ENCODE measurements at regions not wholly inside any gene's neighbourhood (a gene's known extent, or its start where the extent isn't known, plus 50 kb on each side); places are given as distances from the start of the nearest gene placed in this dataset.
A peak's percentile ranks its signal among the peaks of the same experiment; 100 is the strongest.

DNA sequence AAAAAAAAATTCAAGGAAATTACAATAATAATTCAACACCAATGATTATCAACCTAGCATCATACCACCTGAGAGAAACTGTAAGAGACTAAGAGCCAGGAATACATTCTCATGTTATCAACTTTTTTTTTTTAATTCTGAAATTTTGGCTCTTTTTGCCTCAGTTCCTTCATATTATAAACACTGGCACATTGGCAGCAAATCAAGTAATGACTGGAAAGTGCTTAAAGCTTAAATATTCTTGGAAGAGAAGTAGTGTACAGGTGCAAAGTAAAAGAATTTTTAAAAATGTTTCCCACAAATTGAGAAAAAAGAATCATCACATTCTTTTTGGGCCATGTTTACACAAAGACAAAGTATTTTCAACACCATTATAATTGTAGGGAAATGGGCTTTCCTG lies 296.9 kb upstream of the SOX5 start:
- H3K27ac Mint-ChIP-seq (ENCODE audit: unreplicated experiment) = peak overlapping the region; percentile 91
- H3K4me3 Mint-ChIP-seq = no peak overlapping the region
- no peak for DNase-seq (ENCODE audit: low read depth, low spot score)
- TF ChIP-seq, protein P1, sequence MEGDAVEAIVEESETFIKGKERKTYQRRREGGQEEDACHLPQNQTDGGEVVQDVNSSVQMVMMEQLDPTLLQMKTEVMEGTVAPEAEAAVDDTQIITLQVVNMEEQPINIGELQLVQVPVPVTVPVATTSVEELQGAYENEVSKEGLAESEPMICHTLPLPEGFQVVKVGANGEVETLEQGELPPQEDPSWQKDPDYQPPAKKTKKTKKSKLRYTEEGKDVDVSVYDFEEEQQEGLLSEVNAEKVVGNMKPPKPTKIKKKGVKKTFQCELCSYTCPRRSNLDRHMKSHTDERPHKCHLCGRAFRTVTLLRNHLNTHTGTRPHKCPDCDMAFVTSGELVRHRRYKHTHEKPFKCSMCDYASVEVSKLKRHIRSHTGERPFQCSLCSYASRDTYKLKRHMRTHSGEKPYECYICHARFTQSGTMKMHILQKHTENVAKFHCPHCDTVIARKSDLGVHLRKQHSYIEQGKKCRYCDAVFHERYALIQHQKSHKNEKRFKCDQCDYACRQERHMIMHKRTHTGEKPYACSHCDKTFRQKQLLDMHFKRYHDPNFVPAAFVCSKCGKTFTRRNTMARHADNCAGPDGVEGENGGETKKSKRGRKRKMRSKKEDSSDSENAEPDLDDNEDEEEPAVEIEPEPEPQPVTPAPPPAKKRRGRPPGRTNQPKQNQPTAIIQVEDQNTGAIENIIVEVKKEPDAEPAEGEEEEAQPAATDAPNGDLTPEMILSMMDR (conservative IDR thresholded peaks at IDR 0.05) = no peak
- no peaks in the 10 kb centered on the region for H3K27me3 Mint-ChIP-seq (ENCODE audit: low read depth)
- H3K4me1 Mint-ChIP-seq = peaks cover 59% of the 10 kb centered on the region
- H3K36me3 Mint-ChIP-seq (ENCODE audit: low read depth) = peaks cover 6% of the 10 kb centered on the region
- peaks cover 8% of the 10 kb centered on the region for H3K9me3 Mint-ChIP-seq

DNA sequence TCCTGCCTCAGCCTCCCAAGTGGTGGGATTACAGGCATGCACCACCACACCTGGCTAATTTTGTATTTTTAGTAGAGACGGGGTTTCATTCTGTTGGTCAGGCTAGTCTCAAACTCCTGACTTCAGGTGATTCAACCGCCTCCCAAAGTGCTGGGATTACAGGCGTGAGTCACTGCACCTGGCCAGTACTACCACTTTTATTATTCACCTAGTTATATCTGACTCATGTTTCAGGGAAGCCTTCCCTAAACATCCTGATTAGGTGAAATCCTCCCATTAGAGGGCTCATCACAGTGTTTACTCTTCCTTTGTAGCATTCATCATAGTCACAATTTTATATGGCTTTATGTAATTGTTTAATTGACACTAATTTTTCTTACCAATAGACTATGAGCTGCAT lies 295.3 kb upstream of the SOX5 start:
- H3K4me3 Mint-ChIP-seq = no peak overlapping the region

DNA sequence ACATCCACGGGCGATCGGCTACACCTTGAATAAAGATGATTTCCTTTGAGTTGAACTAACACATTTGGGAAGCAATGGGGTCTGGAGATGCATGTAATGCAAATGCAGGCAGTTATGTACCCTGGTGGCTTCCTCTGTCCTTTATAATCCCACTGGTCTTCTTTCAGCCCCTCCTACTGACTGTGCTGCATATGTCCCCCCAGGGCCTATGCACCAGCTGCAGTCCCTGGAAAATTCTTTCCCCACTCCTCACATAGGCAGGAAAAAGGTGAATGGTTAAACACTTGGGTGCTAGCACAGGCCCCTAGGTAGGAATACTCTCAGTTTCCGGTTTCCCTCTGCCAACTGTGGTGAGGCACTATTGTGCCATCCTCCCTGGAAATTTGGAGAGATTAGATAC lies 294.8 kb upstream of the SOX5 start:
- Mint-ChIP-seq H3K36me3 (ENCODE audit: low read depth) (peaks cover 6% of the 10 kb centered on the region), H3K9me3 (peaks cover 8% of the 10 kb centered on the region), H3K4me3 (no peak overlapping the region), H3K27me3 (ENCODE audit: low read depth) (no peaks in the 10 kb centered on the region), H3K27ac (ENCODE audit: unreplicated experiment) (peak overlapping the region; percentile 31), H3K4me1 (peaks cover 62% of the 10 kb centered on the region)
- TF ChIP-seq, protein P1 (conservative IDR thresholded peaks at IDR 0.05) = no peak
- DNase-seq (ENCODE audit: low read depth, low spot score) = no peak

More for the DNA sequence above, 295.3 kb upstream of the SOX5 start:
- Mint-ChIP-seq H3K9me3 (peaks cover 8% of the 10 kb centered on the region), H3K36me3 (ENCODE audit: low read depth) (peaks cover 6% of the 10 kb centered on the region), H3K27ac (ENCODE audit: unreplicated experiment) (no peak overlapping the region), H3K27me3 (ENCODE audit: low read depth) (no peaks in the 10 kb centered on the region), H3K4me1 (peaks cover 64% of the 10 kb centered on the region)
- no peak for DNase-seq (ENCODE audit: low read depth, low spot score)
- TF ChIP-seq, protein P1 (conservative IDR thresholded peaks at IDR 0.05) = no peak

DNA sequence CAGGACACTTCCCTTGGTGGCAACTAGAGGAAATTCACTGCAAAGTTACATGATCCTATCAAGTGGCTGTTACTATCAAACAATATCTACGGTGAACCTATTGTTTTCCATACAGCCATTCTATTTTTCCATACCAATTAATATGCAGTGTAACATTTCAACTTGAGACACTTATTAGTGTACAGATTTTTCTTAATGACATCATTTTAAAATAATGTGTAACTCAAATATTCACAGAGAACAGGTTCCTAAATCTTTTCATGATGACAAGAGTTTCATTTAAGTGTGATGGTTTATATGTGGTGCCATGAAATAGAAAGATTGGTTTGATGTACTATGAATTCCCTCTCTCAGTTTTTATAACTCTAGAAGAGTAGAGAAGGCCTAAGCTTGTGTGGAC lies 291.2 kb upstream of the SOX5 start:
- no peaks in the 10 kb centered on the region for H3K36me3 Mint-ChIP-seq (ENCODE audit: low read depth)
- H3K4me1 Mint-ChIP-seq = peaks cover 53% of the 10 kb centered on the region
- DNase-seq (ENCODE audit: low read depth, low spot score) = no peak
- H3K4me3 Mint-ChIP-seq = no peak overlapping the region
- no peaks in the 10 kb centered on the region for H3K9me3 Mint-ChIP-seq
- H3K27me3 Mint-ChIP-seq (ENCODE audit: low read depth) = no peaks in the 10 kb centered on the region
- H3K27ac Mint-ChIP-seq (ENCODE audit: unreplicated experiment) = no peak overlapping the region
- TF ChIP-seq, protein P1 (conservative IDR thresholded peaks at IDR 0.05) = no peak

DNA sequence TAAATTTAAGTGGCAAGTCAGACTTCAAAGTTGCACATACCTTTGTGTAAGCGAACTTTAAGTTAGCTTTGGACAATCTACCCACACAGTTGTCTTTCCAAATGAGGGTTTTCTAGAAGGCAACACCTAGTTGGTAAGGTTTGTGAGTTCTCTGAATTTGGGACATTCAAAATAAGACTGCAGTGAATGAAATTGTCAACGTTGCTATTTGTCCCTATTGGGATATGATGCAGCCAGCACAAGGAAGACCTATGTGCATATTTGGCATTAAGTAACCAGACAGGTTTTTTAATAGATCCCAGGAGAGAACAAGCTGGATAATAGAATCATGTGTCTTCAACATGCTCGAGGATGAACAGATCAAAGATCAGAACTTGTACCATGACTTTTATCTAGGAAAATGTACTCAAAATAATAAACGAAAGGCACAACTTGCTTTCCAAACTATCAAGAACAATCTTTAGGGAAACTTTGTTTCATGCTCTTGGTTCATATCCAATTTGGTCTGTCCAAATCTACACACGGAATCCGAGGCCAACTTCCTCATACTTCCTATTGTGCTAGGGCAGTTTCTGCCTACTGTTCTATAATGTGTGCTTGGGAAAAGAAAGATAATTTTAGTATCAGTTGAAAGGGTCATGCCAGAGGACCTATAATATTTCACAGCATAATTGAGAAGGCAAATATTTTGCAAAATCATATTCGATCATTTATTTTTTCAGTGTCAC lies 284.2 kb upstream of the SOX5 start:
- Mint-ChIP-seq H3K27me3 (ENCODE audit: low read depth) (no peaks in the 10 kb centered on the region), H3K4me3 (no peak overlapping the region), H3K27ac (ENCODE audit: unreplicated experiment) (no peak overlapping the region), H3K36me3 (ENCODE audit: low read depth) (peaks cover 3% of the 10 kb centered on the region), H3K9me3 (no peaks in the 10 kb centered on the region), H3K4me1 (peaks cover 41% of the 10 kb centered on the region)
- TF ChIP-seq, protein P1 (conservative IDR thresholded peaks at IDR 0.05) = no peak
- no peak for DNase-seq (ENCODE audit: low read depth, low spot score)
